H1 (cell line): ENCODE measurements at regions not wholly inside any gene's neighbourhood (a gene's known extent, or its start where the extent isn't known, plus 50 kb on each side); places are given as distances from the start of the nearest gene placed in this dataset.
A peak's percentile ranks its signal among the peaks of the same experiment; 100 is the strongest.

Experiments used
- CTCF ChIA-PET: fragments of 300-600 bp; sonication (Branson Sonifier 250); formaldehyde crosslinking; loops from one replicate; lab custom pipeline; 2021; ENCODE audit not compliant: partially characterized antibody; lab: Charles Lee
- POLR2A ChIA-PET: fragments of 300-600 bp; sonication (Branson Sonifier 250); formaldehyde crosslinking; loops from one replicate; lab custom pipeline; 2021; ENCODE audit warnings: inconsistent platforms; ENCODE audit not compliant: partially characterized antibody; lab: Charles Lee
- DNase-seq, 2 experiments: peaks; one replicate each; pipeline versions ENCODE4 v3.0.0 to v3.0.0-alpha.2; 2010 to 2022; ENCODE audit warnings: low spot score in 2 of 2, low read depth in 1 of 2, mixed read lengths in 1 of 2
- FAIRE-seq: peaks from 2 replicates; lab custom pipeline; 2011; peaks lifted over from hg19 to GRCh38; lab: Jason Lieb, UNC
- H2AFZ ChIP-seq: 2 replicates; pipeline ENCODE4 v1.8.1; 2012; ENCODE audit warnings: low read length, inconsistent platforms
- H2AK5ac ChIP-seq: 2 replicates; pipeline ENCODE4 v1.6.1; 2013; ENCODE audit warnings: low read depth, low read length
- H2BK120ac ChIP-seq: replicated peaks from 2 replicates; pipeline ENCODE3; 2013; ENCODE audit warnings: low read depth, low read length, inconsistent platforms
- H2BK12ac ChIP-seq: 2 replicates; pipeline ENCODE4 v1.6.1; 2013; ENCODE audit warnings: low read depth, low read length
- H2BK15ac ChIP-seq: 2 replicates; pipeline ENCODE4 v1.6.1; 2013; ENCODE audit warnings: low read length
- H2BK20ac ChIP-seq: 2 replicates; pipeline ENCODE4 v1.6.1; 2013; ENCODE audit warnings: low read length
- H2BK5ac ChIP-seq: 2 replicates; pipeline ENCODE4 v1.6.1; 2013; ENCODE audit warnings: low read depth, low read length
- H3K14ac ChIP-seq: 2 replicates; pipeline ENCODE4 v1.6.1; 2013; ENCODE audit warnings: inconsistent platforms; ENCODE audit not compliant: insufficient read length
- H3K18ac ChIP-seq: 2 replicates; pipeline ENCODE4 v1.6.1; 2013; ENCODE audit warnings: low read length; ENCODE audit errors: extremely low read depth
- H3K23ac ChIP-seq: 2 replicates; pipeline ENCODE4 v1.6.1; 2013; ENCODE audit warnings: inconsistent platforms; ENCODE audit not compliant: insufficient read length
- H3K23me2 ChIP-seq: 2 replicates; pipeline ENCODE4 v1.6.1; 2013; ENCODE audit warnings: low read depth, low read length
- H3K27ac ChIP-seq: 2 replicates; pipeline ENCODE4 v1.6.1; 2011; ENCODE audit warnings: low read depth, low read length, inconsistent platforms
- H3K27me3 ChIP-seq, 4 experiments: replicated peaks in 1 of 4; 1 replicate in 1 of 4; 2 replicates in 3 of 4; pipeline versions ENCODE4 v1.6.1 to v1.8.1; 2011 to 2013; ENCODE audit warnings: low read length in 3 of 4, mild to moderate bottlenecking in 3 of 4, inconsistent platforms in 2 of 4, mixed read lengths in 2 of 4, moderate library complexity in 1 of 4; ENCODE audit not compliant: control insufficient read depth in 3 of 4, insufficient read depth in 3 of 4; ENCODE audit errors: extremely low read depth in 1 of 4
- H3K36me3 ChIP-seq, 4 experiments: 2 replicates each; pipeline versions ENCODE4 v1.6.1 to v1.8.1; 2011 to 2013; ENCODE audit warnings: mild to moderate bottlenecking in 4 of 4, low read length in 3 of 4, moderate library complexity in 2 of 4, control low read depth in 1 of 4, inconsistent platforms in 1 of 4; ENCODE audit not compliant: insufficient read depth in 4 of 4, control insufficient read depth in 2 of 4
- H3K4ac ChIP-seq: replicated peaks from 2 replicates; pipeline ENCODE3; 2013; ENCODE audit warnings: low read length, low read depth, mixed read lengths, inconsistent platforms; ENCODE audit not compliant: insufficient read length
- H3K4me1 ChIP-seq, 4 experiments: replicated peaks in 1 of 4; 1 replicate in 1 of 4; 2 replicates in 3 of 4; pipeline versions ENCODE4 v1.6.1 to v1.8.1; 2011 to 2013; ENCODE audit warnings: low read length in 3 of 4, inconsistent platforms in 2 of 4, mixed read lengths in 1 of 4; ENCODE audit not compliant: insufficient read depth in 4 of 4, control insufficient read depth in 3 of 4
- H3K4me2 ChIP-seq, 2 experiments: 2 replicates each; pipeline versions ENCODE4 v1.6.1 to v1.8.1; 2011 to 2013; ENCODE audit warnings: low read depth in 2 of 2, low read length in 2 of 2, control low read depth in 1 of 2, inconsistent platforms in 1 of 2, mild to moderate bottlenecking in 1 of 2; ENCODE audit not compliant: insufficient read depth in 1 of 2
- H3K4me3 ChIP-seq, 4 experiments: fragments of 200-600, 300-600 bp in 1 of 4; sonication (generic), shearing (Covaris generic), sonication (Bioruptor Twin) in 1 of 4; 2 replicates each; pipeline versions ENCODE4 v1.5.1 to v1.8.1; 2011 to 2016; ENCODE audit warnings: low read length in 4 of 4, low read depth in 3 of 4, control low read depth in 2 of 4, inconsistent platforms in 2 of 4, mild to moderate bottlenecking in 2 of 4, mixed read lengths in 1 of 4, moderate library complexity in 1 of 4; ENCODE audit not compliant: insufficient read depth in 2 of 4; ENCODE audit errors: extremely low read depth in 1 of 4
- H3K56ac ChIP-seq: replicated peaks from 2 replicates; pipeline ENCODE3; 2013; ENCODE audit warnings: low read depth, mild to moderate bottlenecking, mixed read lengths, low read length, inconsistent platforms; ENCODE audit not compliant: insufficient read length
- H3K79me1 ChIP-seq: 2 replicates; pipeline ENCODE4 v1.6.1; 2013; ENCODE audit warnings: low read depth, low read length, control low read depth
- H3K79me2 ChIP-seq, 2 experiments: 2 replicates each; pipeline versions ENCODE4 v1.6.1 to v1.8.1; 2012 to 2013; ENCODE audit warnings: low read length in 2 of 2, mild to moderate bottlenecking in 2 of 2, inconsistent platforms in 1 of 2; ENCODE audit not compliant: insufficient read depth in 2 of 2, control insufficient read depth in 1 of 2
- H3K9ac ChIP-seq, 4 experiments: replicated peaks in 1 of 4; 1 replicate in 1 of 4; 2 replicates in 3 of 4; pipeline versions ENCODE4 v1.6.1 to v1.8.1; 2011 to 2013; ENCODE audit warnings: low read depth in 3 of 4, low read length in 3 of 4, control low read depth in 2 of 4, mild to moderate bottlenecking in 2 of 4, moderate library complexity in 2 of 4, inconsistent platforms in 1 of 4; ENCODE audit errors: extremely low read depth in 1 of 4
- H3K9me3 ChIP-seq, 2 experiments: 2 replicates each; pipeline versions ENCODE4 v1.6.1 to v1.8.1; 2012 to 2013; ENCODE audit warnings: mild to moderate bottlenecking in 2 of 2, moderate library complexity in 2 of 2, control low read depth in 1 of 2, inconsistent platforms in 1 of 2, low read depth in 1 of 2, low read length in 1 of 2, mixed read lengths in 1 of 2; ENCODE audit not compliant: insufficient read depth in 2 of 2
- H4K20me1 ChIP-seq, 2 experiments: replicated peaks in 1 of 2; 2 replicates each; pipeline versions ENCODE3 to v1.8.1; 2011 to 2013; ENCODE audit warnings: inconsistent platforms in 2 of 2, low read length in 2 of 2, mild to moderate bottlenecking in 1 of 2; ENCODE audit not compliant: insufficient read depth in 2 of 2, control insufficient read depth in 1 of 2
- H4K5ac ChIP-seq: 2 replicates; pipeline ENCODE4 v1.6.1; 2013; ENCODE audit warnings: low read length, low read depth, mixed read lengths, inconsistent platforms; ENCODE audit not compliant: insufficient read length
- H4K8ac ChIP-seq: 2 replicates; pipeline ENCODE4 v1.8.0; 2013; ENCODE audit warnings: mild to moderate bottlenecking, moderate library complexity, low read length, inconsistent platforms; ENCODE audit not compliant: insufficient read depth; ENCODE audit errors: extremely low read depth
- H4K91ac ChIP-seq: replicated peaks from 2 replicates; pipeline ENCODE3; 2013; ENCODE audit warnings: low read length, mixed read lengths, inconsistent platforms; ENCODE audit not compliant: insufficient read length
- KDM4A ChIP-seq: IDR thresholded peaks from one replicate; pipeline ENCODE4 v1.7.1; 2012; ENCODE audit warnings: low read depth, mild to moderate bottlenecking, moderate library complexity, low read length, inconsistent platforms; ENCODE audit not compliant: severe bottlenecking
- WGBS, 2 experiments: shearing (Covaris generic) in 1 of 2; methylation state at CpG; one replicate each; pipeline versions ENCODE4 v1.1.6 to v1.1.7; 2013 to 2015; ENCODE audit warnings: low lambda C conversion rate in 2 of 2, mixed read lengths in 2 of 2, inconsistent platforms in 1 of 2, low coverage in 1 of 2, missing lambda C conversion rate in 1 of 2; ENCODE audit not compliant: insufficient replicate concordance in 2 of 2, insufficient coverage in 1 of 2, insufficient read length in 1 of 2; ENCODE audit errors: extremely low coverage in 1 of 2, missing lambda C conversion rate in 1 of 2; 5-methylcytosine and 5-hydroxymethylcytosine counted together

- no peak for FAIRE-seq
- no peak overlapping the region for H3K27ac ChIP-seq
Observed at GRCh38 chr10:31725436-31725835, 203.2 kb downstream of the ARHGAP12 start.

More at GRCh38 chr10:31725436-31725835, 203.2 kb downstream of the ARHGAP12 start:
- Histone ChIP-seq H3K4ac (no peak overlapping the region), H2BK12ac (no peak overlapping the region; the same call in 1 of the 2 replicates), H3K36me3 (peaks cover 0 to 17% (median 0%) of the 10 kb centered on the region in 4 experiments; a peak in 2 of 8 replicates), H3K4me3 (no peak overlapping the region), H4K20me1 (no peaks in the 10 kb centered on the region), H2BK120ac (no peak overlapping the region), H3K4me2 (no peak overlapping the region), H3K23ac (no peak overlapping the region), H3K9me3 (peaks cover 20 to 26% of the 10 kb centered on the region in 2 experiments), H3K56ac (no peak overlapping the region), H2BK15ac (no peak overlapping the region), H4K8ac (no peak overlapping the region), H3K79me1 (no peaks in the 10 kb centered on the region), H3K23me2 (no peaks in the 10 kb centered on the region), H2BK5ac (no peak overlapping the region), H2BK20ac (0 out of 2 replicates have a peak overlapping the region, but pooled peaks have one; percentile 19), H2AFZ (no peak overlapping the region), H4K91ac (no peak overlapping the region), H2AK5ac (no peak overlapping the region), H3K79me2 (no peaks in the 10 kb centered on the region), H3K27me3 (no peaks in the 10 kb centered on the region), H3K9ac (no peak overlapping the region), H3K4me1 (peaks cover 0 to 4% (median 0%) of the 10 kb centered on the region in 4 experiments; a peak in 1 of 7 replicates), H4K5ac (no peak overlapping the region), H3K18ac (no peak overlapping the region), H3K14ac (no peak overlapping the region)
- POLR2A ChIA-PET = no interaction called here
- no peak for DNase-seq
- CTCF ChIA-PET = interaction anchor here (0.6 to 1.6 kb wide), 4 partner anchors 8 to 175 kb away, joined by 3 to 5 read pairs (median 4); no protein-coding TSS in a partner anchor
- no peak for TF ChIP-seq KDM4A
- 95% methylated on average over 7 of the region's 7 CpGs; no CpG with 5 or more reads in 1 of the 2 experiments for WGBS, 2 experiments
